Esophagus squamous epithelium (tissue), 4 donors: ENCODE measurements at regions not wholly inside any gene's neighbourhood (a gene's known extent, or its start where the extent isn't known, plus 50 kb on each side); places are given as distances from the start of the nearest gene placed in this dataset.

Experiments used
- CTCF ChIP-seq, 6 experiments: fragments of 450-650 bp in 4 of 6; fragments of 200-600 bp in 2 of 6; sonication (generic) in 2 of 6; IDR thresholded peaks; one replicate each; pipeline ENCODE4 v1.5.1; 2016 to 2019; ENCODE audit warnings: antibody characterized with exemption in 6 of 6, mild to moderate bottlenecking in 4 of 6, moderate library complexity in 4 of 6
- POLR2A ChIP-seq, 4 donors: fragments of 450-650 bp; IDR thresholded peaks; one replicate each; pipeline ENCODE4 v1.6.1; 2017; ENCODE audit warnings: antibody characterized with exemption in 4 of 4, mild to moderate bottlenecking in 4 of 4, moderate library complexity in 3 of 4

- TF ChIP-seq POLR2A (IDR thresholded peaks at IDR 0.05) (no peak), CTCF (IDR thresholded peaks at IDR 0.05) (no peak)
These were observed 131.2 kb downstream of the IRS2 start for GRCh38 chr13:109655206-109655600.
